Fibroblast of lung (primary cell): ENCODE measurements at regions not wholly inside any gene's neighbourhood (a gene's known extent, or its start where the extent isn't known, plus 50 kb on each side); places are given as distances from the start of the nearest gene placed in this dataset.
A peak's percentile ranks its signal among the peaks of the same experiment; 100 is the strongest.

ENCODE experiments used
- DNase-seq, 2 donors: peaks; one replicate each; pipeline versions ENCODE4 v3.0.0 to v3.0.0-alpha.2; 2010; ENCODE audit warnings: low read depth in 2 of 2
- H2AFZ ChIP-seq: 2 replicates; pipeline ENCODE4 v1.5.1; 2012; ENCODE audit warnings: low read length, control low read depth, inconsistent platforms
- H3K27ac ChIP-seq: 2 replicates; pipeline ENCODE4 v1.5.1; 2011; ENCODE audit warnings: low read length, control low read depth; ENCODE audit not compliant: insufficient read depth
- H3K27me3 ChIP-seq: 2 replicates; pipeline ENCODE4 v1.5.1; 2011; ENCODE audit warnings: mild to moderate bottlenecking, low read length; ENCODE audit not compliant: control insufficient read depth, insufficient read depth
- H3K36me3 ChIP-seq: 2 replicates; pipeline ENCODE4 v1.5.1; 2011; ENCODE audit warnings: low read length; ENCODE audit not compliant: control insufficient read depth, insufficient read depth
- H3K4me1 ChIP-seq: 2 replicates; pipeline ENCODE4 v1.5.1; 2011; ENCODE audit warnings: low read length; ENCODE audit not compliant: control insufficient read depth, insufficient read depth; ENCODE audit errors: extremely low read depth
- H3K4me2 ChIP-seq: 2 replicates; pipeline ENCODE4 v1.5.1; 2011; ENCODE audit warnings: low read length, control low read depth; ENCODE audit not compliant: insufficient read depth; ENCODE audit errors: extremely low read depth
- H3K4me3 ChIP-seq, 4 experiments: fragments of 200-600 bp in 1 of 4; sonication (generic) in 1 of 4; replicated peaks in 1 of 4; 2 replicates each; pipeline ENCODE4 v1.5.1; 2011 to 2016; ENCODE audit warnings: low read length in 4 of 4, low read depth in 3 of 4, mild to moderate bottlenecking in 3 of 4, control low read depth in 2 of 4, inconsistent platforms in 1 of 4, mixed read lengths in 1 of 4; ENCODE audit not compliant: insufficient read depth in 1 of 4; ENCODE audit errors: control extremely low read depth in 1 of 4
- H3K79me2 ChIP-seq: 2 replicates; pipeline ENCODE4 v1.5.1; 2012; ENCODE audit warnings: mild to moderate bottlenecking, low read length, inconsistent platforms; ENCODE audit not compliant: control insufficient read depth, insufficient read depth
- H3K9ac ChIP-seq: 2 replicates; pipeline ENCODE4 v1.5.1; 2011; ENCODE audit warnings: mild to moderate bottlenecking, low read length, control low read depth; ENCODE audit not compliant: insufficient read depth
- H3K9me3 ChIP-seq: 2 replicates; pipeline ENCODE4 v1.5.1; 2012; ENCODE audit warnings: low read depth, low read length; ENCODE audit not compliant: control insufficient read depth, insufficient read depth
- H4K20me1 ChIP-seq: 2 replicates; pipeline ENCODE4 v1.5.1; 2011; ENCODE audit warnings: low read length; ENCODE audit not compliant: control insufficient read depth, insufficient read depth; ENCODE audit errors: extremely low read depth
- CTCF ChIP-seq, 2 donors: IDR thresholded peaks in 1 of 2; conservative IDR thresholded peaks in 1 of 2; 1 replicate in 1 of 2; 2 replicates in 1 of 2; pipeline ENCODE4 v1.5.1; 2011 to 2012; ENCODE audit warnings: low read length in 2 of 2, control low read depth in 1 of 2, inconsistent platforms in 1 of 2, low read depth in 1 of 2, mild to moderate bottlenecking in 1 of 2
- EZH2 ChIP-seq: IDR thresholded peaks from 2 replicates; pipeline ENCODE4 v1.5.1; 2012; ENCODE audit warnings: low read length, control low read depth, mild to moderate bottlenecking; ENCODE audit errors: missing control alignments

- no peak overlapping the region for H3K4me3 ChIP-seq
- no peaks in the 10 kb centered on the region for H3K4me1 ChIP-seq
- no peak overlapping the region for H3K9ac ChIP-seq
- H3K27me3 ChIP-seq: no peaks in the 10 kb centered on the region
- no peaks in the 10 kb centered on the region for H4K20me1 ChIP-seq
- no peak for DNase-seq
- no peaks in the 10 kb centered on the region for H3K36me3 ChIP-seq
- no peak overlapping the region for H3K4me2 ChIP-seq
- H3K9me3 ChIP-seq: no peaks in the 10 kb centered on the region
- H3K79me2 ChIP-seq: no peaks in the 10 kb centered on the region
- no peak for TF ChIP-seq EZH2
- H3K27ac ChIP-seq: no peak overlapping the region
- no peak overlapping the region for H2AFZ ChIP-seq
These were observed 869.4 kb upstream of the VRK2 start for GRCh38 chr2:57177176-57177575.

- H3K4me1 ChIP-seq: no peaks in the 10 kb centered on the region
- H3K9me3 ChIP-seq: no peaks in the 10 kb centered on the region
- H2AFZ ChIP-seq: no peak overlapping the region
- TF ChIP-seq EZH2 (no peak), CTCF (conservative IDR thresholded peaks at IDR 0.05 in 1 of 2, IDR thresholded peaks at IDR 0.05 in 1 of 2; ENCODE audit: low read depth in 1 of 2, low read length in 2 of 2) (no peak)
- H3K79me2 ChIP-seq: no peaks in the 10 kb centered on the region
- no peak overlapping the region for H3K27ac ChIP-seq
- peak; percentile 36 to 65 for DNase-seq
- no peak overlapping the region for H3K4me3 ChIP-seq
- no peaks in the 10 kb centered on the region for H3K36me3 ChIP-seq
- no peaks in the 10 kb centered on the region for H4K20me1 ChIP-seq
- no peaks in the 10 kb centered on the region for H3K27me3 ChIP-seq
- no peak overlapping the region for H3K4me2 ChIP-seq
- no peak overlapping the region for H3K9ac ChIP-seq
These were observed 866.5 kb upstream of the VRK2 start for GRCh38 chr2:57180042-57180567.

GRCh38 chr2:57180678-57181077 lies 865.9 kb upstream of the VRK2 start:
- DNase-seq: no peak
- no peak overlapping the region for H3K9ac ChIP-seq
- H2AFZ ChIP-seq: no peak overlapping the region
- no peak overlapping the region for H3K4me2 ChIP-seq
- no peaks in the 10 kb centered on the region for H4K20me1 ChIP-seq
- H3K27me3 ChIP-seq: no peaks in the 10 kb centered on the region
- H3K79me2 ChIP-seq: no peaks in the 10 kb centered on the region
- no peak overlapping the region for H3K27ac ChIP-seq
- TF ChIP-seq CTCF (conservative IDR thresholded peaks at IDR 0.05 in 1 of 2, IDR thresholded peaks at IDR 0.05 in 1 of 2; ENCODE audit: low read depth in 1 of 2, low read length in 2 of 2) (no peak), EZH2 (no peak)
- no peaks in the 10 kb centered on the region for H3K4me1 ChIP-seq
- H3K4me3 ChIP-seq: no peak overlapping the region
- H3K36me3 ChIP-seq: no peaks in the 10 kb centered on the region
- no peaks in the 10 kb centered on the region for H3K9me3 ChIP-seq
